ENCODE measurements at regions not wholly inside any gene's neighbourhood (a gene's known extent, or its start where the extent isn't known, plus 50 kb on each side); places are given as distances from the start of the nearest gene placed in this dataset.

- DNase-seq (ENCODE audit: low read depth in 4 of 4, low spot score in 3 of 4), result peak in 2 of 4 donors; percentile 8 to 22
These were observed 54.7 kb upstream of the ZNF423 start for GRCh38 chr16:49910541-49911071.

GRCh38 chr16:49911430-49911829, 55.5 kb upstream of the ZNF423 start:
- DNase-seq (ENCODE audit: low read depth in 4 of 4, low spot score in 3 of 4), result no peak

- DNase-seq (ENCODE audit: low read depth in 4 of 4, low spot score in 3 of 4), result no peak
These were observed 56.8 kb upstream of the ZNF423 start for GRCh38 chr16:49912721-49913120.

- DNase-seq (ENCODE audit: low read depth in 4 of 4, low spot score in 3 of 4), result no peak
These were observed 57.8 kb upstream of the ZNF423 start for GRCh38 chr16:49913720-49914119.

- no peak for DNase-seq (ENCODE audit: low read depth in 4 of 4, low spot score in 3 of 4)
These were observed 58.7 kb upstream of the ZNF423 start for GRCh38 chr16:49914657-49915056.

- no peak for DNase-seq (ENCODE audit: low read depth in 4 of 4, low spot score in 3 of 4)
These were observed 62.3 kb upstream of the ZNF423 start for GRCh38 chr16:49918257-49918656.

GRCh38 chr16:49919327-49919726, 63.4 kb upstream of the ZNF423 start:
- no peak for DNase-seq (ENCODE audit: low read depth in 4 of 4, low spot score in 3 of 4)

GRCh38 chr16:49920397-49920796, 64.5 kb upstream of the ZNF423 start:
- DNase-seq (ENCODE audit: low read depth in 4 of 4, low spot score in 3 of 4), result no peak

GRCh38 chr16:49921106-49921505, 65.2 kb upstream of the ZNF423 start:
- no peak for DNase-seq (ENCODE audit: low read depth in 4 of 4, low spot score in 3 of 4)

GRCh38 chr16:49921791-49922456, 66.0 kb upstream of the ZNF423 start:
- DNase-seq (ENCODE audit: low read depth in 4 of 4, low spot score in 3 of 4), result peak in 3 of 4 donors; percentile 55 to 73 (median 57)

GRCh38 chr16:49923411-49923810, 67.5 kb upstream of the ZNF423 start:
- DNase-seq (ENCODE audit: low read depth in 4 of 4, low spot score in 3 of 4), result no peak

- no peak for DNase-seq (ENCODE audit: low read depth in 4 of 4, low spot score in 3 of 4)
These were observed 68.2 kb upstream of the ZNF423 start for GRCh38 chr16:49924078-49924477.

GRCh38 chr16:49926941-49927340, 71.0 kb upstream of the ZNF423 start:
- DNase-seq (ENCODE audit: low read depth in 4 of 4, low spot score in 3 of 4), result no peak

- no peak for DNase-seq (ENCODE audit: low read depth in 4 of 4, low spot score in 3 of 4)
These were observed 72.5 kb upstream of the ZNF423 start for GRCh38 chr16:49928176-49929041.

GRCh38 chr16:49929626-49930025, 73.7 kb upstream of the ZNF423 start:
- DNase-seq (ENCODE audit: low read depth in 4 of 4, low spot score in 3 of 4), result no peak

- no peak for DNase-seq (ENCODE audit: low read depth in 4 of 4, low spot score in 3 of 4)
These were observed 74.9 kb upstream of the ZNF423 start for GRCh38 chr16:49930841-49931240.

GRCh38 chr16:49931266-49931665, 75.4 kb upstream of the ZNF423 start:
- no peak for DNase-seq (ENCODE audit: low read depth in 4 of 4, low spot score in 3 of 4)

- DNase-seq (ENCODE audit: low read depth in 4 of 4, low spot score in 3 of 4), result no peak
These were observed 76.0 kb upstream of the ZNF423 start for GRCh38 chr16:49931916-49932315.

GRCh38 chr16:49932434-49932833, 76.5 kb upstream of the ZNF423 start:
- DNase-seq (ENCODE audit: low read depth in 4 of 4, low spot score in 3 of 4), result no peak

GRCh38 chr16:49932946-49933345, 77.0 kb upstream of the ZNF423 start:
- DNase-seq (ENCODE audit: low read depth in 4 of 4, low spot score in 3 of 4), result no peak

GRCh38 chr16:49936791-49937190, 80.9 kb upstream of the ZNF423 start:
- no peak for DNase-seq (ENCODE audit: low read depth in 4 of 4, low spot score in 3 of 4)

GRCh38 chr16:49937886-49938285, 82.0 kb upstream of the ZNF423 start:
- DNase-seq (ENCODE audit: low read depth in 4 of 4, low spot score in 3 of 4), result no peak

Data from left renal pelvis (tissue), 4 donors.